Panc1 (cell line): ENCODE measurements at regions not wholly inside any gene's neighbourhood (a gene's known extent, or its start where the extent isn't known, plus 50 kb on each side); places are given as distances from the start of the nearest gene placed in this dataset.
A peak's percentile ranks its signal among the peaks of the same experiment; 100 is the strongest.

Source experiments
- ATAC-seq: fragments of 200-7000 bp; cut with Tn5 transposase; 2 replicates; pipeline ENCODE4 v1.9.1; 2020; ENCODE audit warnings: mild to moderate bottlenecking, moderate library complexity
- BruUV-seq: library from RNA; stranded (reverse); fragments of 400-500 nt; replicated peaks from 2 replicates; lab custom pipeline; 2021; lab: Mats Ljungman, UMichigan
- CTCF ChIA-PET: fragments of 300-600 bp; sonication (Branson Sonifier 250); formaldehyde crosslinking; loops from one replicate; lab custom pipeline; 2022; ENCODE audit warnings: antibody characterized with exemption; lab: Charles Lee
- POLR2A ChIA-PET: fragments of 300-600 bp; sonication (Branson Sonifier 250); formaldehyde crosslinking; loops from one replicate; lab custom pipeline; 2022; ENCODE audit warnings: antibody characterized with exemption; lab: Charles Lee
- DNase-seq: peaks from one replicate; pipeline ENCODE4 v3.0.0-alpha.2; 2010; ENCODE audit warnings: low read depth, low spot score
- H3K27ac ChIP-seq: 2 replicates; pipeline ENCODE4 v1.5.1; 2011; ENCODE audit warnings: mild to moderate bottlenecking, low read length, inconsistent platforms
- H3K27me3 ChIP-seq: fragments of 200-500 bp; sonication (Bioruptor generic); 2 replicates; pipeline ENCODE4 v1.6.0; 2014; ENCODE audit warnings: low read length, inconsistent platforms; ENCODE audit not compliant: control insufficient read depth, insufficient read depth
- H3K36me3 ChIP-seq: fragments of 200-500 bp; sonication (Bioruptor generic); 2 replicates; pipeline ENCODE4 v1.5.1; 2014; ENCODE audit warnings: inconsistent platforms, mild to moderate bottlenecking, low read length, moderate library complexity; ENCODE audit not compliant: control insufficient read depth, insufficient read depth
- H3K4me1 ChIP-seq: 2 replicates; pipeline ENCODE4 v1.5.1; 2011; ENCODE audit warnings: inconsistent platforms, mild to moderate bottlenecking, low read length, moderate library complexity; ENCODE audit not compliant: control insufficient read depth, insufficient read depth
- H3K4me3 ChIP-seq, 2 experiments: 2 replicates each; pipeline ENCODE4 v1.5.1; 2011 to 2012; ENCODE audit warnings: low read depth in 2 of 2, low read length in 2 of 2, mild to moderate bottlenecking in 2 of 2, inconsistent platforms in 1 of 2, moderate library complexity in 1 of 2
- H3K9me3 ChIP-seq: fragments of 200-500 bp; sonication (Bioruptor generic); 2 replicates; pipeline ENCODE4 v1.5.1; 2014; ENCODE audit warnings: low read depth, mild to moderate bottlenecking, inconsistent platforms, low read length, moderate library complexity; ENCODE audit not compliant: control insufficient read depth, insufficient read depth
- POLR2AphosphoS5 ChIP-seq: IDR thresholded peaks from 2 replicates; pipeline ENCODE4 v1.6.1; 2012; ENCODE audit warnings: mild to moderate bottlenecking, low read depth, low read length, moderate library complexity
- SIN3A ChIP-seq: IDR thresholded peaks from 2 replicates; pipeline ENCODE4 v1.6.1; 2012; ENCODE audit warnings: low read depth, mild to moderate bottlenecking, low read length, moderate library complexity, borderline replicate concordance; ENCODE audit not compliant: insufficient read depth
- TCF7L2 ChIP-seq: IDR thresholded peaks from 2 replicates; pipeline ENCODE4 v1.6.1; 2011; ENCODE audit warnings: mild to moderate bottlenecking, low read depth, low read length, inconsistent platforms
- in situ Hi-C: cut with HindIII; loops from 2 replicates; pipeline ENCODE4 v1.10.0; 2016; ENCODE audit warnings: low sequenced_read_pairs, low pct_unique_long_range_greater_than_20kb
- intact Hi-C: fragments of 100-400 bp; cut with micrococcal nuclease; formaldehyde crosslinking; loops from one replicate; pipeline ENCODE4 v1.10.0; 2022; ENCODE audit not compliant: unreplicated experiment
- TF ChIP-seq, protein P1 (sequence below): fragments of 450-650 bp; IDR thresholded peaks from 2 replicates; pipeline ENCODE4 v1.5.1; 2017; ENCODE audit warnings: mild to moderate bottlenecking
- TF ChIP-seq, protein P2 (sequence below), 2 experiments: IDR thresholded peaks; 2 replicates each; pipeline ENCODE4 v1.6.1; 2011 to 2012; ENCODE audit warnings: low read depth in 2 of 2, control low read depth in 1 of 2, low read length in 1 of 2, mild to moderate bottlenecking in 1 of 2, moderate library complexity in 1 of 2; ENCODE audit not compliant: insufficient read depth in 1 of 2

DNA sequence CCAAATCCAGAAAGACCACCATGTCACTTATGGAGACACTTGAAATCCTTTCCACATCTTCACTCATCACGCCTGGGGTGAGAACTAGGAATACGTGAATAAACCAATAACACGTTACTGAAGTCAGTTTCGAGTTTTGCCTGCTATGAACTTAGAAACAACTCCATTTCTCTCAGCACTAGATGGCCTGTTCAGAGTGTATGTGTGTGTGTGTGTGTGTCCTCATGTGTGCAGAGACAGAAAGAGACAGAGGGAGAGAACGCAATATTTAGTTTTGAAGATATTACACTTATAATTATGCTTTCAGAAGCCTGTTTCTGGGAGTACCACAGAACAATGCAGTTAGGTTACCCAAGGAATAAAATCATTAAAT lies 81.2 kb upstream of the CCN6 start:
- Histone ChIP-seq H3K9me3 (no peaks in the 10 kb centered on the region), H3K4me1 (no peaks in the 10 kb centered on the region), H3K36me3 (no peaks in the 10 kb centered on the region), H3K27ac (no peak overlapping the region), H3K27me3 (peaks cover 29% of the 10 kb centered on the region; the same call in 1 of the 2 replicates), H3K4me3 (no peak overlapping the region)
- in situ Hi-C loops (no loop called here), intact Hi-C loops (no loop called here)
- TF ChIP-seq TCF7L2 (no peak), SIN3A (no peak), POLR2AphosphoS5 (no peak)
- TF ChIP-seq, protein P1, sequence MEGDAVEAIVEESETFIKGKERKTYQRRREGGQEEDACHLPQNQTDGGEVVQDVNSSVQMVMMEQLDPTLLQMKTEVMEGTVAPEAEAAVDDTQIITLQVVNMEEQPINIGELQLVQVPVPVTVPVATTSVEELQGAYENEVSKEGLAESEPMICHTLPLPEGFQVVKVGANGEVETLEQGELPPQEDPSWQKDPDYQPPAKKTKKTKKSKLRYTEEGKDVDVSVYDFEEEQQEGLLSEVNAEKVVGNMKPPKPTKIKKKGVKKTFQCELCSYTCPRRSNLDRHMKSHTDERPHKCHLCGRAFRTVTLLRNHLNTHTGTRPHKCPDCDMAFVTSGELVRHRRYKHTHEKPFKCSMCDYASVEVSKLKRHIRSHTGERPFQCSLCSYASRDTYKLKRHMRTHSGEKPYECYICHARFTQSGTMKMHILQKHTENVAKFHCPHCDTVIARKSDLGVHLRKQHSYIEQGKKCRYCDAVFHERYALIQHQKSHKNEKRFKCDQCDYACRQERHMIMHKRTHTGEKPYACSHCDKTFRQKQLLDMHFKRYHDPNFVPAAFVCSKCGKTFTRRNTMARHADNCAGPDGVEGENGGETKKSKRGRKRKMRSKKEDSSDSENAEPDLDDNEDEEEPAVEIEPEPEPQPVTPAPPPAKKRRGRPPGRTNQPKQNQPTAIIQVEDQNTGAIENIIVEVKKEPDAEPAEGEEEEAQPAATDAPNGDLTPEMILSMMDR: no peak
- TF ChIP-seq, protein P2, sequence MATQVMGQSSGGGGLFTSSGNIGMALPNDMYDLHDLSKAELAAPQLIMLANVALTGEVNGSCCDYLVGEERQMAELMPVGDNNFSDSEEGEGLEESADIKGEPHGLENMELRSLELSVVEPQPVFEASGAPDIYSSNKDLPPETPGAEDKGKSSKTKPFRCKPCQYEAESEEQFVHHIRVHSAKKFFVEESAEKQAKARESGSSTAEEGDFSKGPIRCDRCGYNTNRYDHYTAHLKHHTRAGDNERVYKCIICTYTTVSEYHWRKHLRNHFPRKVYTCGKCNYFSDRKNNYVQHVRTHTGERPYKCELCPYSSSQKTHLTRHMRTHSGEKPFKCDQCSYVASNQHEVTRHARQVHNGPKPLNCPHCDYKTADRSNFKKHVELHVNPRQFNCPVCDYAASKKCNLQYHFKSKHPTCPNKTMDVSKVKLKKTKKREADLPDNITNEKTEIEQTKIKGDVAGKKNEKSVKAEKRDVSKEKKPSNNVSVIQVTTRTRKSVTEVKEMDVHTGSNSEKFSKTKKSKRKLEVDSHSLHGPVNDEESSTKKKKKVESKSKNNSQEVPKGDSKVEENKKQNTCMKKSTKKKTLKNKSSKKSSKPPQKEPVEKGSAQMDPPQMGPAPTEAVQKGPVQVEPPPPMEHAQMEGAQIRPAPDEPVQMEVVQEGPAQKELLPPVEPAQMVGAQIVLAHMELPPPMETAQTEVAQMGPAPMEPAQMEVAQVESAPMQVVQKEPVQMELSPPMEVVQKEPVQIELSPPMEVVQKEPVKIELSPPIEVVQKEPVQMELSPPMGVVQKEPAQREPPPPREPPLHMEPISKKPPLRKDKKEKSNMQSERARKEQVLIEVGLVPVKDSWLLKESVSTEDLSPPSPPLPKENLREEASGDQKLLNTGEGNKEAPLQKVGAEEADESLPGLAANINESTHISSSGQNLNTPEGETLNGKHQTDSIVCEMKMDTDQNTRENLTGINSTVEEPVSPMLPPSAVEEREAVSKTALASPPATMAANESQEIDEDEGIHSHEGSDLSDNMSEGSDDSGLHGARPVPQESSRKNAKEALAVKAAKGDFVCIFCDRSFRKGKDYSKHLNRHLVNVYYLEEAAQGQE (IDR thresholded peaks at IDR 0.05; ENCODE audit: insufficient read depth in 1 of 2, low read depth in 2 of 2, low read length in 1 of 2): no peak
- ChIA-PET POLR2A (no interaction called here), CTCF (no interaction called here)
- ATAC-seq (peak; percentile 20; the same call in 1 of the 2 replicates), DNase-seq (no peak)
- no TSS peak for BruUV-seq

DNA sequence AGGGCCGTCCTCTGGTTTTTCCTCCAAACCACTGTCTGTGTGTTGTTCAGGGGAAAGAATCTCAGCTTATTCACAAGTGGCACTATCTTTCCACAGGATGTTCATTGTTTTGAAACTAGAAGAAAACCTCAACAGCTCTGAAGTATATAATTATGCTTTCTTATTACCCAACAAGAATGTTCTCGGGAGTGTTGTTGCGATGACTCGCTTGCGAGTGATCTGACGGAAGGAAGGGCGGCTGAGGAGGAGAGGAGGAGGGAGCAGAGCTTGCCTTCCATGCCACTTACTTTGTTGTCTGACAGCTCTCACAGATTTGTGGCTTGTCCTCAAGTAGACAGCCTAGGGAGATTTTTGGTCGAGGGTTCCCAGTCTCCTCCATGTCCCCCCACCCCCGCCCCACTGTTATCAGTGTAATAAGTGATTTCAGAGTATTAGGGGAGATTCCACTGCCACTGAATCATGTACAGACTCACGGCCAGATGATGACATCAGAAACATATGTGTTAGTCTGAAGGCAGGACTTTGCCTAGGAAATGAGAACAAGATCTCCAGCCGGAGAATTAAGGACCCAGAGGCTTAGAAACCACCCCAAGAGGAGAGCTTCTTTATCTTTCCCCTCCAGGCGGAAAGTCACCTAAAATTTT lies 80.7 kb upstream of the CCN6 start:
- ATAC-seq (peak; percentile 78), DNase-seq (peak; percentile 10)
- Histone ChIP-seq H3K27ac (no peak overlapping the region), H3K9me3 (no peaks in the 10 kb centered on the region), H3K4me1 (no peaks in the 10 kb centered on the region), H3K36me3 (no peaks in the 10 kb centered on the region), H3K4me3 (no peak overlapping the region), H3K27me3 (peaks cover 25% of the 10 kb centered on the region; the same call in 1 of the 2 replicates)
- CTCF ChIA-PET: no interaction called here
- no peak for TF ChIP-seq TCF7L2
- TF ChIP-seq, protein P1: no peak
- no peak for TF ChIP-seq SIN3A
- TF ChIP-seq, protein P2 (IDR thresholded peaks at IDR 0.05; ENCODE audit: insufficient read depth in 1 of 2, low read depth in 2 of 2, low read length in 1 of 2): no peak
- no peak for TF ChIP-seq POLR2AphosphoS5
- in situ Hi-C loops (no loop called here), intact Hi-C loops (no loop called here)
- BruUV-seq: no TSS peak
- POLR2A ChIA-PET: interaction anchor here (0.6 kb wide), 1 partner anchor 51 kb away, joined by 3 read pairs; no protein-coding TSS in a partner anchor
